Left ventricle myocardium inferior (tissue), 1 donor: ENCODE measurements at regions not wholly inside any gene's neighbourhood (a gene's known extent, or its start where the extent isn't known, plus 50 kb on each side); places are given as distances from the start of the nearest gene placed in this dataset.

ENCODE experiments used
- DNase-seq: peaks from one replicate; pipeline ENCODE4 v3.0.0-alpha.2; 2020
- H3K27ac ChIP-seq: fragments of 200-600 bp; replicated peaks from 2 replicates; pipeline ENCODE4 v1.8.0; 2021
- H3K27me3 ChIP-seq: fragments of 200-600 bp; 2 replicates; pipeline ENCODE4 v1.8.0; 2021; ENCODE audit warnings: low read depth
- H3K36me3 ChIP-seq: fragments of 200-600 bp; 2 replicates; pipeline ENCODE4 v1.8.0; 2021
- H3K4me1 ChIP-seq: fragments of 200-600 bp; 2 replicates; pipeline ENCODE4 v1.8.0; 2021
- H3K4me3 ChIP-seq: fragments of 200-600 bp; 2 replicates; pipeline ENCODE4 v1.8.0; 2021; ENCODE audit warnings: mild to moderate bottlenecking, moderate library complexity
- H3K9me3 ChIP-seq: fragments of 200-600 bp; replicated peaks from 2 replicates; pipeline ENCODE4 v1.8.0; 2021
- CTCF ChIP-seq: fragments of 200-600 bp; IDR thresholded peaks from 2 replicates; pipeline ENCODE4 v1.8.0; 2021; ENCODE audit warnings: antibody characterized with exemption, mild to moderate bottlenecking, borderline replicate concordance
- intact Hi-C: fragments of 100-400 bp; cut with micrococcal nuclease; formaldehyde crosslinking; loops from one replicate; pipeline ENCODE4 v1.11.0; 2022
- donor health status: DM: no; HTN: yes; CAD: no; lungs with severe emphysema.

DNA sequence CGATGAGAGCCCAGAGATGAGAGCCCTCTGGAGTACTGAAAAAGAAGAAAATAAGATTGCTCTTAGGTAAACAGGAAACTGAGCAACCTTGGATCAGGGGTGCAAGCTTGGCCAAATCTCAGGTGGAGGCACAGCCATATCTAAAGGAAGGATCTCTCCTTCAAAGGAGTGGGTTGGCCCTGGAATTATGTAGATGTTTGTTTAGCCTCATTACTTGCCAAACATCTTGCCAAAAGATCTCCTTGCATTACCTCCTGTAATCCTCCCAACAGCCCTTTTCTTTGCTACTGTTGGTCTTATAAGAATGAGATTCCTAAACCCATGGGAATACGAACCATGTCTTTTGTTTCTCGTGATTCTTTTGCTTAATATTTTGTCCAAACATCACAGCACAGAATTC, 332.6 kb upstream of the NCKAP5 start:
- Histone ChIP-seq H3K36me3 (no peaks in the 10 kb centered on the region), H3K27ac (no peak overlapping the region), H3K4me3 (no peak overlapping the region), H3K9me3 (no peaks in the 10 kb centered on the region), H3K4me1 (no peaks in the 10 kb centered on the region), H3K27me3 (peaks cover 21% of the 10 kb centered on the region)
- TF ChIP-seq CTCF: no peak
- intact Hi-C loops: no loop called here
- no peak for DNase-seq

DNA sequence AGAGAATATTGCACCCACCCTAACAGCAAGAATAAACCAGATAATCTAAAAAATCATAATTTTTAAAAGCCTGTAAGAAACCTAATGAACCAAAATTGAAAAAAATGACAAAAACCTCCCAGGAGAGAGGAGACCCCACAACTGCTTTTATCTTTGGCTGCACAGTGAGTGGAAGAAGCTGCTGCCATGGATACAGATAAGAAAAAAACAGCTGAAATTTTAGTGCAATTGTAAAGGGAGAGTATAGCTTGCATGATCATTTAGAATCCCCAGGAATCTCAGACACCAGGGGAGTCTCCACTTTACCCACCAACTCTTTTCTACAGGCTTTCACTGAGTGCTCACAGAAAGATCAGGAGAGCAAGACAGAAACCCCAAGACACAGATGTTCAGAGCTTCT, 338.1 kb upstream of the NCKAP5 start:
- Histone ChIP-seq H3K9me3 (peaks cover 10% of the 10 kb centered on the region), H3K27ac (no peak overlapping the region), H3K4me3 (no peak overlapping the region), H3K36me3 (no peaks in the 10 kb centered on the region), H3K27me3 (peaks cover 10% of the 10 kb centered on the region), H3K4me1 (no peaks in the 10 kb centered on the region)
- intact Hi-C loops: no loop called here
- TF ChIP-seq CTCF: no peak
- DNase-seq: no peak

GRCh38 chr2:133906926-133907325, 338.7 kb upstream of the NCKAP5 start:
- Histone ChIP-seq H3K4me3 (no peak overlapping the region), H3K4me1 (no peaks in the 10 kb centered on the region), H3K9me3 (peaks cover 10% of the 10 kb centered on the region), H3K27me3 (peaks cover 8% of the 10 kb centered on the region), H3K36me3 (no peaks in the 10 kb centered on the region), H3K27ac (no peak overlapping the region)
- intact Hi-C loops: no loop called here
- no peak for TF ChIP-seq CTCF
- DNase-seq: no peak

DNA sequence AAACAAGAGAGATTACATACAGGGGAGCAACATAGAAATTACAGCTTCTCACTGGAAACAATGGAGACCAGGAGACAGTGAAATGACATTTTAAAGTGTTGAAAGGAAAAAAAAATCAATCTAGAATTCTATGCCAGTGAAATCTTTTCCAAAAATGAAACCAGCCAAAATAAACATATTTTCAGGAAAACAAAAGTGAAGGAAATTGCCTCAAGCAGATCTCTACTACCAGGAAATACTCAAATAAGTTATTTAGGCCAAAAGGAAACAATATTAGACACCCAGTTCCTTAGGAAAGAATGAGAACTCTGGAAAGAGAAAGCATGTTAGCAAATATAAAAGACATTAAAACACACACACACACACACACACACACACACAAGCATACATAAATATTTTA, 339.9 kb upstream of the NCKAP5 start:
- no peaks in the 10 kb centered on the region for H3K36me3 ChIP-seq
- intact Hi-C loops: no loop called here

DNA sequence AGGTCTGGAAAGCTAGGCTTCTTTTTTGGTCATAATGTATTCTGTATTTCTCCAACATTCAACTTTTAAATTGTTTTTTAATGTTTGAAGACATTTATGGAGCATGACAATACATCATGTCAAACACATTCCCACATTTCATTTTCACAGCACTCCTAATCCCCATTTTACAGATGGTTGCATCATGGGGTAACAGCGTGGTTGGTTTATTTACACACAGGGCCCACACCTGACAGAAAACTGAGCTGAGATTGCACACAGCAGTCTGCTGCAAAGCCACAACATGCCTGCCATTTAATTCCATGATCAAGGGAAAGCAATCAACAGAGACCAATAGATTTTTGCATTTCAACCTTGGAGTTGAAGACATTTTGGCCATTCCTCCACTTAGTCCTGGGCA, 335.7 kb upstream of the MGAT5 start:
- no peak for DNase-seq
- Histone ChIP-seq H3K36me3 (no peaks in the 10 kb centered on the region), H3K4me1 (no peaks in the 10 kb centered on the region), H3K4me3 (no peak overlapping the region), H3K27me3 (no peaks in the 10 kb centered on the region), H3K9me3 (peaks cover 3% of the 10 kb centered on the region), H3K27ac (no peak overlapping the region)
- no peak for TF ChIP-seq CTCF
- intact Hi-C loops: no loop called here

More for the DNA sequence above, 339.9 kb upstream of the NCKAP5 start:
- H3K4me1 ChIP-seq: no peaks in the 10 kb centered on the region
- no peak overlapping the region for H3K4me3 ChIP-seq
- DNase-seq: no peak
- H3K27ac ChIP-seq: no peak overlapping the region
- TF ChIP-seq CTCF: no peak
- H3K27me3 ChIP-seq: peaks cover 8% of the 10 kb centered on the region
- H3K9me3 ChIP-seq: peaks cover 10% of the 10 kb centered on the region

DNA sequence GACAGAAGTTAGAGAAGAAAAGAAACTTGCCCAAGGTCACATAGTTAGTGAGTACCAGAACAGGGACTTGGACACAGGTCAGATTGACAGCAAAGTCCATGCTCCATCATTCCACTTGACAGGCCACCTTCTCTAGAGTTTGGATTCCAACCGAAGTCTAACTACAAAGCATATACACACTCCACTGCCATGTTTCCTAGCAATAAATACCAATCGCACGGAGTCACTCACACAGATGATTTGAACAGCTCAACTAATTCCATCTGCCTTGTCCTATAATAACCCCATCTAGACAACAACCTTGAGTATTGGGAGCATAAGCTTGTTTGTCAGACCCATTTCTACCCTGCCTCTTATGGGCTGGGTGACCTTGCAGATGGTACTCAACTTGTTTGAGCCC, 334.6 kb upstream of the MGAT5 start:
- Histone ChIP-seq H3K27me3 (no peaks in the 10 kb centered on the region), H3K4me1 (no peaks in the 10 kb centered on the region), H3K27ac (no peak overlapping the region), H3K4me3 (no peak overlapping the region), H3K36me3 (no peaks in the 10 kb centered on the region), H3K9me3 (peaks cover 3% of the 10 kb centered on the region)
- TF ChIP-seq CTCF: no peak
- intact Hi-C loops: no loop called here
- DNase-seq: no peak
